GM23248 (cell line): ENCODE measurements at regions not wholly inside any gene's neighbourhood (a gene's known extent, or its start where the extent isn't known, plus 50 kb on each side); places are given as distances from the start of the nearest gene placed in this dataset.

ENCODE experiments used
- EZH2 ChIP-seq: fragments of 200-600 bp; sonication (generic); IDR thresholded peaks from 2 replicates; pipeline ENCODE4 v1.6.1; 2018; ENCODE audit warnings: antibody characterized with exemption, mild to moderate bottlenecking; ENCODE audit not compliant: insufficient read depth, poor library complexity, severe bottlenecking
- EZH2phosphoT487 ChIP-seq: fragments of 200-600 bp; sonication (generic); IDR thresholded peaks from 2 replicates; pipeline ENCODE4 v1.6.1; 2018; ENCODE audit warnings: antibody characterized with exemption, moderate library complexity, mild to moderate bottlenecking, low read depth; ENCODE audit not compliant: insufficient read depth

DNA sequence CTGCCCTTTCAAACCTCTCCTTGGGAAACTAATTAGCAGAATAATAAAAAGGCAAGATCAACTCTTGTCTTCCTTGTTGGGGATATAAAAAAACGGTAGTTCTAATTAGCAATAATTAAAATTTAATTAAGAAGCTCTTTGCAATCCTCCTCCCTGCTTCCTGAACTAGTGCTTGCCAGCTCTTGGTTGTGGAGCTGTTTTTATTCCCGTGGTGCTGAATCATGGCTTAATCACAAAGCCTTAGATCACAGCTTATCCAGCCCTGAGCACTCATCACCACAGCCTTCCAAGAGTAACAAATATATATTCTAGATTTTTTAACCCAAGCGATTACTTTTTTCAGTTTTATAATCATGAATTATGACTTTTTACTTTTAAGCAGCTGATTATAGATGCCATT, 63.2 kb upstream of the INSM2 start:
- TF ChIP-seq EZH2phosphoT487, result no peak
- no peak for TF ChIP-seq EZH2
